Activated CD4-positive, alpha-beta T cell treated with anti-CD3 and anti-CD28 coated beads, Interleukin-2, amount 50 U/mL, for 4 hours (primary cell): ENCODE measurements at regions not wholly inside any gene's neighbourhood (a gene's known extent, or its start where the extent isn't known, plus 50 kb on each side); places are given as distances from the start of the nearest gene placed in this dataset.

ENCODE experiments used
- DNase-seq, 2 experiments: peaks; one replicate each; pipeline ENCODE4 v3.0.0-alpha.2; 2020

- DNase-seq, result no peak
These were observed 125.1 kb upstream of the CDH19 start for GRCh38 chr18:66728951-66729350.

- DNase-seq, result no peak
These were observed 124.1 kb upstream of the CDH19 start for GRCh38 chr18:66727991-66728390.

GRCh38 chr18:66724664-66725356, 120.9 kb upstream of the CDH19 start:
- no peak for DNase-seq

- DNase-seq, result no peak
These were observed 118.8 kb upstream of the CDH19 start for GRCh38 chr18:66722671-66723070.

GRCh38 chr18:66708646-66709045, 104.8 kb upstream of the CDH19 start:
- DNase-seq, result no peak

- DNase-seq, result no peak
These were observed 103.6 kb upstream of the CDH19 start for GRCh38 chr18:66707473-66707872.

- no peak for DNase-seq
These were observed 91.4 kb upstream of the CDH19 start for GRCh38 chr18:66695281-66695680.

- DNase-seq, result no peak
These were observed 91.0 kb upstream of the CDH19 start for GRCh38 chr18:66694852-66695251.

- no peak for DNase-seq
These were observed 83.7 kb upstream of the CDH19 start for GRCh38 chr18:66687635-66688034.

GRCh38 chr18:66682855-66683322, 79.0 kb upstream of the CDH19 start:
- no peak for DNase-seq

- DNase-seq, result no peak
These were observed 72.8 kb upstream of the CDH19 start for GRCh38 chr18:66676699-66677098.

- DNase-seq, result no peak
These were observed 70.4 kb upstream of the CDH19 start for GRCh38 chr18:66674286-66674685.

- no peak for DNase-seq
These were observed 64.8 kb upstream of the CDH19 start for GRCh38 chr18:66668706-66669105.

- DNase-seq, result no peak
These were observed 58.7 kb upstream of the CDH19 start for GRCh38 chr18:66662632-66663031.

GRCh38 chr18:66655407-66655806, 51.5 kb upstream of the CDH19 start:
- no peak for DNase-seq
